GM12873 (cell line): ENCODE measurements at regions not wholly inside any gene's neighbourhood (a gene's known extent, or its start where the extent isn't known, plus 50 kb on each side); places are given as distances from the start of the nearest gene placed in this dataset.

Experiments used
- TF ChIP-seq, protein P1 (sequence below): IDR thresholded peaks from 2 replicates; pipeline ENCODE4 v1.5.1; 2012; ENCODE audit warnings: low read depth, mild to moderate bottlenecking, moderate library complexity, low read length, control low read depth; ENCODE audit not compliant: insufficient read depth; ENCODE audit errors: missing control alignments

DNA sequence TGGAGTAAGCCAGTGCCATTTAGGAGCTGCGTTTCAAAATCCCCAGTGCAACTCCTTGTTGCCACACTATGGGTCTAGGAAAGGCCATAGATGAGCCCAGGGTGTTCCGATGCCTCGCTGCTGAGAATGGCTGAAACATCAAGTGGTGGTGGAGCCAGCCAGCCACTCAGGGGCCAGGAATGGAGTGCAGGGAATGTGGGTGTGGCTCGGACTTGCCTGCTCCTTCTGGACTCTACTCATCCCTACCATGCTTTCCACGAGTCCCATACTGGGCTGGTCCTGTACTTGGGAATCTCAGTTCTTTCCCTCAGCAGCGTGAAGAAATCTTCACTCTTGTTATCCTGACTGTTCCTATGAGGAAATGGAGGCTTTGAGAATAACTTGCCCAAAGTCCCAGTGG, 143.5 kb downstream of the INSIG2 start:
- TF ChIP-seq, protein P1, sequence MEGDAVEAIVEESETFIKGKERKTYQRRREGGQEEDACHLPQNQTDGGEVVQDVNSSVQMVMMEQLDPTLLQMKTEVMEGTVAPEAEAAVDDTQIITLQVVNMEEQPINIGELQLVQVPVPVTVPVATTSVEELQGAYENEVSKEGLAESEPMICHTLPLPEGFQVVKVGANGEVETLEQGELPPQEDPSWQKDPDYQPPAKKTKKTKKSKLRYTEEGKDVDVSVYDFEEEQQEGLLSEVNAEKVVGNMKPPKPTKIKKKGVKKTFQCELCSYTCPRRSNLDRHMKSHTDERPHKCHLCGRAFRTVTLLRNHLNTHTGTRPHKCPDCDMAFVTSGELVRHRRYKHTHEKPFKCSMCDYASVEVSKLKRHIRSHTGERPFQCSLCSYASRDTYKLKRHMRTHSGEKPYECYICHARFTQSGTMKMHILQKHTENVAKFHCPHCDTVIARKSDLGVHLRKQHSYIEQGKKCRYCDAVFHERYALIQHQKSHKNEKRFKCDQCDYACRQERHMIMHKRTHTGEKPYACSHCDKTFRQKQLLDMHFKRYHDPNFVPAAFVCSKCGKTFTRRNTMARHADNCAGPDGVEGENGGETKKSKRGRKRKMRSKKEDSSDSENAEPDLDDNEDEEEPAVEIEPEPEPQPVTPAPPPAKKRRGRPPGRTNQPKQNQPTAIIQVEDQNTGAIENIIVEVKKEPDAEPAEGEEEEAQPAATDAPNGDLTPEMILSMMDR: no peak

DNA sequence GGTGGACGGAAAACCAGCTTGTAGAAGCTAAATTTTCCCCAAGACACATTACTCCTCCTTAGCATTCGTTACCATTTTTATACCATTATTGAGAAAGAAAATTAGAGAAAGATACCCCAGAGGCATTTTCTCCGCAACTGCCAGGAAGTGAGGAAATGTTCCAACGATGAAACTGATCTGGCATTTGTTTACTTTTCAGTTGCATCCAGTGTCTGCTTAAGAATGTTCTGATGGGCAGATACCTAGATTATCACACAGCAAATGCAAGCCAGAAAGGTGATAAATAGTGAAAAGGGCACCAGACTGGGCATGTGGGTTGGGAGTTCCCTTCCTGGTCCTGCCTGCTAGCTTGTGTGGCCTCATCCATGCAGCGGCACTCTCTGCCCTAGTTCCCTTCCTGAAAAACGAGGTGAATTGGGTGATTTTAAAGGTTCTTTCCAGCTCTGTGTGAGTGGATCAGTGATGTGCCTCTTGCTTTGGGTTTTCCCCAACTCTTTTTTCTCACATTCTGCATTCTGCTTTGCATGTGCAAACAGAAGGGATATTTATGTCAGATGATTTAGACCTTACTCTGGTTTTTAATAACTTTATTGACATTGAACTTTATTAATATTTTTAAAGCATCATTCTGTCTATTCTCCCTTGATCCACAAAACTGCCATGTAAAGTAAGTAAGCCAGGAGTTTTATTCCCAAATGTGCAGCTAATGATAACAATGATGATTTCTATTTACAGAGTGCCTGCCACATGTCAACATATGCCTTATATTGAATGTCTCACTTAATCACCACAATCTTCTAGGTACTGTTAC, 139.6 kb downstream of the INSIG2 start:
- TF ChIP-seq, protein P1: no peak

DNA sequence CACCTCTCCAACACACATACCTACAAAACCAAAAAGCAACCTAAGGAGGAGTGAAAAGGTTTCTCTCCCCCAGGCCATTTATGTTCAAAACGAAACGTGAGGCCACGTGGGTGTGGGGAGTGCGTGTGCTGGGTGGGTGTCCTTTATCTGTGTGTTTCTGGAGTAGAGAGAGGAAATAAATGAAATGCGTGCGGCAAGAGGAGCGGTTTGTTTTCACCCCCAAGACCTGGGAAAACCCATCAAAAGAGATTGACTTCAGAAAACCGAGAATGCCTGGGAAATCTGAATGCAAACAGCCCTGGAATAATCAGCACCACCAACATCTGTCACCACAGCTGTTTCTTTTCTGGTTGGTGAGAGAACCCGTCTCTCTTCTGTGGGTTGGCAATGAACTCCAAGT, 137.4 kb downstream of the INSIG2 start:
- TF ChIP-seq, protein P1: no peak

DNA sequence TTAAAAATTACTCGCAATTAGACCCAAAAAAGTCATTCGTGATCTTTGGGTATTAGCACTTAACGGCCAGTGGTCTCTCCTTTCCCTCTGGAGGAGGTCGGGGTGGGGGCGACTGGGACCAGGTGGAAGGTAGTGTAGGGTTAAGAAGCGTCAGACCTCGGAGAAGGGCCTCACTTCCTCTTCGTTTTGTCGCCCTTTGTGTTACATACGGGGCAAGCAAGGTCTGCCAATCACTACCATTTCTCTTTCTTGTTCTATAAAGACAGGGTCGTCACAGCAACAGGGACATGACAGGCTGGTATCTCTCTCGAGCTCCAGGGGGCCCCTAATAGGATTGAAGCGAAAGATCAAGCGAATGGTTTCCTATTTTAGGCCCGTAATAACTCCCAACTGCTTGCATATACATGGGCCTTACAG, 136.6 kb downstream of the INSIG2 start:
- TF ChIP-seq, protein P1: no peak

DNA sequence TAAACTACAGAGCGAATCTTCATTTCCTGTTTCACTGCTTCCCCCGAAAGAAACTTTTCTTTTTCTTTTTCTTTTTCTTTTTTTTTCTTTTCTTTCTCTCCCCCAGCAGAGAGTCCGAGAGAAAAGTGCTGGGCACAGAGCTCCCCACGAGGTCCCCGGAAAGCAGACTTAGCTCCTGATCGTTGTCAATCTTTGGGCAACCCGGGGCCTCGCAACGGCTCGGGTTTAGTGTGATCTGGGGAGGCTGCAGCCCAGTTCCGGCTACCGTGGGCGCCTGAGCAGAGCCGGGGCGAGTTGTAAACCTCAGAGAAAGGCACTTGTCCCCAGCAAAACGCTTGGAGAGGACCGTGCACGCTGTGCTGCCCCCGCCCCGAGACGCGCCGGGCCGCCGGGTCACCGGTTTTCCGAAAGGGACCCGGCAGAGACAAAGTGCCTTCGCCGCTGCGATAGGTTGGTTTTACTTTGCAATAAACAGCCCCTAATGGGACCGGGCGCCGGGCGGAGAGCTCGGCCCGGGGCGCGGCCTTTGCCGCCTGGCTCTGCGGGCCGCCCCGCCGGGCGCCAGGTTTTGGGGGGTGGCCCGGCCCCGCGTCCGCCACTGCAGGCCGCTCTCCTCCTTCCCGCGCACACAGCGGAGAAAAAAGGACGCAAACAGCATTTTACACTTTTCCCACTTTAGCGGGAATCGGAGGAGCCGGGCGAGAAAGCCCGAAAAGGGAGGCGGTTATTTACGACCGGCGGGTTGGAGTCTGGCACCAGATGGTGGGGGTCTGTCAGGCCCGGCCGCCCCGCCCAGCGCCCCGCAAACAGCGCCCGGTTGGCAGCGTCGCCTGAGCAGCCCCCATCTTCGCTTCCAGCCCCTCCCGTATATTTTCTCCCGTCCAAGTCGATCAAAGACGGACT, 136.0 kb downstream of the INSIG2 start:
- TF ChIP-seq, protein P1: no peak

DNA sequence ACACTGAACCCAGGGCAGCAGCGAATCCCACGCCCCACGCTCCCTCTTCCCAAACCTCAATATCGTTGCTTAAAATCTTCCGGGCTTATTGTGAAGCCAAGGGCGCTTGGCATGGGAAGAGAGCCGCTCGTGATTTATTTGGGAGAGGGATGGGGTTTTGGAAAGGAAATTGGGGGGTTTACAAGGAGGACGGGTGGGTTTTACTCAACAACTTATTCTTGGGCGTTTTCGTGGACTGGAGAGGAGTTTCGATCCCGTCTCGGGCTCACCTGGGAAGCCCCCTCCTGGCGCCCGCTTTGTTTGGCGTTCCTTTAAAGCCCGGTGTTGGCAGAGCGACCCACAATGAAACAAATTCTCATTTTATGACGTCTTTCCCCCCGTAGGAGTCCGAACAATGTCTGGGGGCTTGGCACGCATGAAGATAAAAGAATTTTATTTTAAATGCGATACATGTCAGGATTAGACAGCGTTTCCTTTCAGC, 135.3 kb downstream of the INSIG2 start:
- TF ChIP-seq, protein P1: no peak
